IPS-18a (cell line): ENCODE measurements at regions not wholly inside any gene's neighbourhood (a gene's known extent, or its start where the extent isn't known, plus 50 kb on each side); places are given as distances from the start of the nearest gene placed in this dataset.
"Not testable (repeated sequence)": the region's sequence is repeated elsewhere in the genome, so short reads cannot be mapped to it uniquely, and the experiment has no call there.

ENCODE experiments used
- H3K27ac ChIP-seq: one replicate; pipeline ENCODE4 v1.5.1; 2013; ENCODE audit warnings: low read length
- H3K27me3 ChIP-seq: one replicate; pipeline ENCODE4 v1.6.1; 2013; ENCODE audit warnings: mild to moderate bottlenecking, low read length; ENCODE audit not compliant: control insufficient read depth, insufficient read depth
- H3K36me3 ChIP-seq: one replicate; pipeline ENCODE4 v1.6.1; 2013; ENCODE audit warnings: low read depth, low read length; ENCODE audit not compliant: control insufficient read depth
- H3K4me1 ChIP-seq: one replicate; pipeline ENCODE4 v1.6.1; 2013; ENCODE audit warnings: low read depth, low read length; ENCODE audit not compliant: control insufficient read depth
- H3K4me3 ChIP-seq: one replicate; pipeline ENCODE4 v1.5.1; 2013; ENCODE audit warnings: low read length
- H3K9ac ChIP-seq: one replicate; pipeline ENCODE4 v1.6.1; 2013; ENCODE audit warnings: mild to moderate bottlenecking, low read length, moderate library complexity
- H3K9me3 ChIP-seq: one replicate; pipeline ENCODE4 v1.6.1; 2013; ENCODE audit warnings: low read depth, low read length; ENCODE audit not compliant: control insufficient read depth

DNA sequence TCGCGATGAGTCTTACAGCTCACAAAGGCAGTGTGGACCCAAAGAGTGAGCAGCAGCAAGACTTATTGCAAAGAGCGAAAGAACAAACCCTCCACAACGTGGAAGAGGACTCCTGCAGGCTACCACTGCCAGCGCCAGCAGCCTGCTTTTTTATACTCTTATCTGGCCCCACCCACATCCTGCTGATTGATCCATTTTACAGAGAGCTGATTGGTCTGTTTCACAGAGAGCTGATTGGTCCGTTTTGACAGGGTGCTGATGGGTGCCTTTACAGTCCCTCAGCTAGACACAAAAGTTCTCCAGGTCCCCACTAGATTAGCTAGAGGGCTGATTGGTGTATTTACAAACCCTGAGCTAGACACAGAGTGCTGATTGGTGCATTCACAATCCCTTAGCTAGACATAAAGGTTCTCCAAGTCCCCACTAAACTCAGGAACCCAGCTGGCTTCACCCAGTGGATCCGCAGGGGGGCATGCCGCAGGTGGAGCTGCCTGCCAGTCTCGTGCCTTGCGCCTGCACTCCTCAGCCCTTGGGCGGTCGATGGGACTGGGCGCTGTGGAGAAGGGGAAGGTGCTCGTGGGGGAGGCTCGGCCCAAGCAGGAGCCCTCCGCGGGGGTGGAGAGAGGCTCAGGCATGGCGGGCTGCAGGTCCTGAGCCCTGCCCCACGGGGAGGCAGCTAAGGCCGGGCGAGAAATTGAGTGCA, 75.7 kb downstream of the QDPR start:
- not testable (repeated sequence) for H3K27ac ChIP-seq, H3K9me3 ChIP-seq, H3K36me3 ChIP-seq

DNA sequence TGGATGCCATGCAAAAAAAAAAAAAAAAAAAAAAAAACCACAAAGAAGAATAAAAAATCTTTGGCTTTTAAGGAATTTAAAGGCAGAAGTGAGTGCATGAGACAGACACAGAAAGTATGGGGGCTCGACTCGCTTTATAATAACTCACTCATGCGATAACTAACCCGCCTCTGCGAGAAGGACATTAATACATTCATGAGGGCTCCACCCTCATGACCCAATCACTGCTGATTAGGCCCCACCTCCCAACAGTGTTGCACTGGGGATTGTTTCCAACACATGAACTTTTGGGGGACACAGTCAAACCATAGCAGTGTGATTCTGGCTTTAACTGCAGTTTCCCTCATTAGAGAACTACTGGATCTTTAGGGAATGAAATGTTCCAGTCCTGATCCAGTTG, 78.1 kb downstream of the QDPR start:
- no peak overlapping the region for H3K4me3 ChIP-seq
- H3K9me3 ChIP-seq, result no peaks in the 10 kb centered on the region
- no peak overlapping the region for H3K27ac ChIP-seq
- no peaks in the 10 kb centered on the region for H3K4me1 ChIP-seq
- no peak overlapping the region for H3K9ac ChIP-seq
- no peaks in the 10 kb centered on the region for H3K27me3 ChIP-seq
- H3K36me3 ChIP-seq, result no peaks in the 10 kb centered on the region

More for the DNA sequence above, 75.7 kb downstream of the QDPR start:
- not testable (repeated sequence) for H3K4me1 ChIP-seq, H3K9ac ChIP-seq, H3K27me3 ChIP-seq, H3K4me3 ChIP-seq

DNA sequence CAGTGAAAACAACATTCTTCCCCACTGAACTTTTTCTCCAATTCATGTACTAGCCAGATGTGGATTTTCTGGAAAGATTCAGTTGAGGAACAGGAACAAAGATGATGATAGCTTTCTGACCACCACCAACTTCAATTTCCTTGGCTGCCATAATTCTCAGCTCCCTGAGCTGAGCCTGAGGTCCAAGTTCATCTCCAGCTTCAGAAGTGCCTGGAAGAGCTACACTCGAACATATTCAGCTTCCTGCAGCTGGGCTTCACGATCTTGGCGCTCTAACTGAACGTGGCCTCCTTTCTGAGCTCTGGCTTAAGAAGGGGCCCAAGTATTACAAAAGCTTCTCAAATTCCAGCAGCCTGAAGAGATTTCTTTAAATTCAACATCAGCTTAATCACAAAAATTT, 83.9 kb downstream of the QDPR start:
- no peak overlapping the region for H3K27ac ChIP-seq
- H3K27me3 ChIP-seq, result no peaks in the 10 kb centered on the region
- no peaks in the 10 kb centered on the region for H3K9me3 ChIP-seq
- no peak overlapping the region for H3K4me3 ChIP-seq
- H3K36me3 ChIP-seq, result no peaks in the 10 kb centered on the region
- no peaks in the 10 kb centered on the region for H3K4me1 ChIP-seq
- H3K9ac ChIP-seq, result no peak overlapping the region

DNA sequence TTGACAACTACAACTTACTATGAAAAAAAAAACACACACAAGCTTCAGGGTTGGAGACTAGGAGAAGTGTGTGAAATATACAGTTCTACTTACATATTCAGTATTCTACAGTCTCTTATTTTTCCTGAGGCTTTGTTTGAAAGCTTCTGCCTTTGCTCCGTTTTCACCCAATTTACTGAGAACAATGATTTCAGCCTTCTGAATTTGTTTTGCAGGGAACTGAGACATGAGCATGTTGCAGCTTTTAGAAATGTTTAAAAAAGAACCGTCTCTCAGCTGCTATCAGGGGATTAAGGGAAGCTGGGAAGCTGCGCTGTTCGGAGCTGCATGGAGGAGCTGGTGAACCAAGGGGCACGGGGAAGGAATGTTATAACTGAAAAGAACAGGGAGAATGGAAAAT, 85.7 kb downstream of the QDPR start:
- Histone ChIP-seq H3K4me1 (no peaks in the 10 kb centered on the region), H3K9me3 (no peaks in the 10 kb centered on the region), H3K27me3 (no peaks in the 10 kb centered on the region), H3K4me3 (no peak overlapping the region), H3K27ac (no peak overlapping the region), H3K36me3 (no peaks in the 10 kb centered on the region), H3K9ac (no peak overlapping the region)

DNA sequence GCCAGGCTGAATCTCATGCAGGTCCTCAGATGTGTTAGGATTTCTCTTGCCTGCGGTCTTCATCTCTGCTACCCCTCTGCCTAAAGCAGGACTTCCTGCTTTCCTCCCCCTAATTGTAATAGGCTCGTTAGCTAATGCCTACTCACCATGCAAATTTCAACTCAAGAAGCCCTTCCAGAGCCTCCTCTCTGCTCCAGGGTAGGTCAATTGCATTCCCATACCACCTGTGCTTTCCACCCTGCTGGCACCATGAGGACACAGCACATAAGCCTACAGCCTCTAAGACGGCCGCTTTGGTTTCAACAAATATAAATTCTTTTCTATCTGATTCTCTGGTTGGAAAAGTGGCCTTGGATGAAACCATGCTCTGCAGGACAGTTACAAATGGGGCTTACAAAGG, 93.9 kb downstream of the QDPR start:
- Histone ChIP-seq H3K27me3 (no peaks in the 10 kb centered on the region), H3K9ac (no peak overlapping the region), H3K27ac (no peak overlapping the region), H3K36me3 (no peaks in the 10 kb centered on the region), H3K4me3 (no peak overlapping the region), H3K9me3 (peaks cover 4% of the 10 kb centered on the region), H3K4me1 (peaks cover 14% of the 10 kb centered on the region)

DNA sequence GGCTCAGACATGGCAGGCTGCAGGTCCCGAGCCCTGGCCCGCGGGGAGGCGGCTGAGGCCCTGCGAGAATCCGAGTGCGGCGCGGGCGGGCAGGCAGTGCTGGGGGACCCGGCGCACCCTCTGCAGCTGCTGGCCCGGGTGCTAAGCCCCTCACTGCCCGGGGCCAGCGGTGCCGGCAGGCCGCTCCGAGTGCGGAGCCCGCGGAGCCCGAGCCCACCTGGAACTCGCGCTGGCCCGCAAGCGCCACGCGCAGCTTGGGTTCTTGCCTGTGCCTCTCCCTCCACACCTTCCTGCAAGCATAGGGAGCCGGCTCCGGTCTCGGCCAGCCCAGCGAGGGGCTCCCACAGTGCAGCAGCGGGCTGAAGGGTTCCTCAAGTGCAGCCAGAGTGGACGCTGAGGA, 97.5 kb downstream of the QDPR start:
- H3K9ac ChIP-seq, result no peak overlapping the region
- peaks cover 14% of the 10 kb centered on the region for H3K4me1 ChIP-seq
- H3K27me3 ChIP-seq, result no peaks in the 10 kb centered on the region
- H3K9me3 ChIP-seq, result peaks cover 4% of the 10 kb centered on the region
- no peak overlapping the region for H3K27ac ChIP-seq
- no peaks in the 10 kb centered on the region for H3K36me3 ChIP-seq
- no peak overlapping the region for H3K4me3 ChIP-seq

DNA sequence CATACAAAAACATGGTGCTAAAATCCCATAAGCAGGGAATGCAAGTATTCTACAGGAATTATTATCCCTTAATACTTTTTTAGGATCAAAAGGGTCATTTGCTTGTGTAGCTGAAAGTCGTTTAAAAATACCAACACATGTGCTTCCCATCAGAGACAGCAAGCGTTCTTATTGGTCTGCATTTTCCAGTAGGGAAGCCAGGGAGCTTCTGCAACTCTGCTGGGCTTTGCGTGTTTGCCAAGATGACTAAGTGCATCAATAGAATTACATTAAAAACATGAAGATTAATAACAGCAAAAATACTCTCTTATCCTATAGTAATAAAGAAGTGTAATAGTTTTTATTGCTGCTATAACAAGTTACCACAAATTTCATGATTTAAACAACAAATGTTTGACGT, 111.2 kb downstream of the QDPR start:
- no peaks in the 10 kb centered on the region for H3K36me3 ChIP-seq
- H3K9ac ChIP-seq, result no peak overlapping the region
- H3K4me3 ChIP-seq, result no peak overlapping the region
- no peaks in the 10 kb centered on the region for H3K4me1 ChIP-seq
- H3K9me3 ChIP-seq, result no peaks in the 10 kb centered on the region
- H3K27ac ChIP-seq, result no peak overlapping the region
- H3K27me3 ChIP-seq, result no peaks in the 10 kb centered on the region

DNA sequence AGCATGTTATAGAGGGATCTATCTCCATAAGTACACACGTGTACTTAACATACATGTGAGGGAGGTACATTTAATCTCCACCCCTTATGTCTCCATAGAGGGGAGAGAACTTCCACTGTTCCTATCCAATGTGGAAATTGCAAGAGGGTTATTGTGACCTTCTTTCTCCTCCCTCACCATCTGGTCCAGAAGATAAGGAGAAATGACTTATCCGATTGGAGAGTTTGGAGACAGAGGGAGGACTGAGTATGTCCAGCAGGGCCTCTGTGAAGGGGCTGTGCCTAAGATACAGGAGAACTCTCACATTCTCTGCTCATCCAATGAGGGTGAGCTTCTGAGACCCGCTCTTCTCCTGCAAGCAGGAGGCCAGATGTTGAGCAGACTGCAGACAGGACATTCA, 113.1 kb downstream of the QDPR start:
- Histone ChIP-seq H3K4me3 (no peak overlapping the region), H3K36me3 (no peaks in the 10 kb centered on the region), H3K9ac (no peak overlapping the region), H3K4me1 (no peaks in the 10 kb centered on the region), H3K9me3 (no peaks in the 10 kb centered on the region), H3K27ac (no peak overlapping the region), H3K27me3 (no peaks in the 10 kb centered on the region)

DNA sequence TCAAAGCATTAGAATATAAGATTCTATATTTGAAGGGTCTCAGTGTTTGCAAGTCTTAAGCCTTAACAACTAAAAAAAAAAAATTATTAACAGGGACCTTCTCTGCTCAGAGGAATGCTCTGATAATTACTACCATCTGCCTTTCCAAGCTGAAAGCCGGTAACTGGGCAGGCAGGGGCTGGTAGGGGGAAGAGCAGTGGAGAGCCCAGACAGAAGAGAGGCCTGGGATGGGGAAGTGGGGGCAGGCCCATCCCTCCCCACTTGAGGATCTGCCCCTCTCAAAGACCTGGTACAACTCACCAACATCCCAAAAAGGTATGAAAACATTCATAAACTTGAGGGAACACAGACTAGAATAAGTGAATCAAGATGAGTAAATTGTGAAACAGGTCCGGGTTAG, 113.9 kb downstream of the QDPR start:
- no peaks in the 10 kb centered on the region for H3K36me3 ChIP-seq
- no peak overlapping the region for H3K4me3 ChIP-seq
- no peak overlapping the region for H3K9ac ChIP-seq
- no peaks in the 10 kb centered on the region for H3K27me3 ChIP-seq
- no peaks in the 10 kb centered on the region for H3K4me1 ChIP-seq
- no peaks in the 10 kb centered on the region for H3K9me3 ChIP-seq
- no peak overlapping the region for H3K27ac ChIP-seq

DNA sequence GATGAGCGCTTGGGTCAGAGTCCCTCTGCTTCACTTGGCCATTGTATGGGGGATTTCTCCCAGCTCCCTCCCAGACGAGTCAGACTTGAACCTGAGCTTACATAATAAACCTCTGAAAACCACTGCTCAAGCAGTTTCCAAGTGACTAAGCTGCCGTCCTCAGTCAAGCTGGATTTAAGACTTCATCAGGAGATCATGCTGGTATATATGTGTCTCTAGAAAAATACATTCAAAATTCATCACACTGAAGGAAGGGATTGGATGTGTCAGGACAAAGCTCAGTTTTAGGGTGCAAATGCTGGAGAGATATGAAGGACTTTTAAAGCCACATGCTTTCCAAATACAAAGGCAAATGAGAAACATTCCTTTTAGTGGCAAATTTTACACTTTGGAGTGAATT, 114.3 kb downstream of the QDPR start:
- Histone ChIP-seq H3K4me3 (no peak overlapping the region), H3K9ac (no peak overlapping the region), H3K27me3 (no peaks in the 10 kb centered on the region), H3K4me1 (no peaks in the 10 kb centered on the region), H3K27ac (no peak overlapping the region), H3K36me3 (no peaks in the 10 kb centered on the region), H3K9me3 (no peaks in the 10 kb centered on the region)

DNA sequence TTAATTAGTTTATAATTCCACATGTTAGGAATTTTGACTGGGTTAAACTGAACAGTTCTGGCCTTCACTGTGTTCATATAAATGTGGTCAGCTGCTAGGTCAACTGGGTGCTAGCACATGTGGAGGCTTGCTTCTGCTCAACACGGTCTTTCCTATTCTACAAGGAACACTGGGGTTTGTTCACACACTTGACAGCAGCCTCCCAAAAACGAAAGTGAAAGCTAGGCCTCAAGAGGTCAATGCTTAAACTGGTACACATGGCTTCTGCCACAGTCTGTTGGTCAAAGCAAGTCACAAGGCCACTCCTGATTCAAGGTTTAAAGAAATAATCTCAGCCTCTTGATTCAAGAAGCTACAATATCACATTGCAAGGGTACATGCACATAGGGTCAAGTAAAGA, 126.5 kb downstream of the QDPR start:
- Histone ChIP-seq H3K27me3 (no peaks in the 10 kb centered on the region), H3K4me1 (no peaks in the 10 kb centered on the region), H3K9me3 (no peaks in the 10 kb centered on the region), H3K4me3 (no peak overlapping the region), H3K27ac (no peak overlapping the region), H3K9ac (no peak overlapping the region), H3K36me3 (no peaks in the 10 kb centered on the region)

DNA sequence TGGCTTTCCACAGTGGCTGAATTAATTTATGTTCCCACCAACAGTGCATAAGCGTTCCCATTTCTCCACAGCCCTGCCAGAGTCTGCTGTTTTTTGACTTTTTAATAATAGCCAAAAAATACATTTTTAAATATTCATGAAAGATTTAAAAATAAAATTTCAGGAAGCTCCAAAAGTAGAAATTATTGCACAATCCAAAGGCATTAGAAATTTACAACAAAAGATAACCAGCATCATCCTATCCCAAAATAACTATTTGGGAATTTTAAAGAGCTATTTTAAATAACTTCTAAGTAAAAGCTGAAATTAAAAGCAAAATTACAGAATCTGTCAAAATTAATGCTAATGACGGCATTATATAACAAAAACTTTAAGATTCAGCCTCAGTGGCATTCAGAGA, 131.5 kb downstream of the QDPR start:
- Histone ChIP-seq H3K4me1 (no peaks in the 10 kb centered on the region), H3K4me3 (no peak overlapping the region), H3K27ac (no peak overlapping the region), H3K36me3 (no peaks in the 10 kb centered on the region), H3K9ac (no peak overlapping the region), H3K27me3 (no peaks in the 10 kb centered on the region), H3K9me3 (no peaks in the 10 kb centered on the region)
